Motor neuron (in vitro differentiated cells): ENCODE measurements at regions not wholly inside any gene's neighbourhood (a gene's known extent, or its start where the extent isn't known, plus 50 kb on each side); places are given as distances from the start of the nearest gene placed in this dataset.

Experiments
- ATAC-seq, 8 experiments: fragments of 200-7000 bp; cut with Tn5 transposase; replicated peaks in 6 of 8; 2 replicates each; pipeline ENCODE4 v1.8.0; 2021; ENCODE audit warnings: mild to moderate bottlenecking in 8 of 8, moderate library complexity in 8 of 8
- H3K27ac ChIP-seq, 2 donors: fragments of 250-450 bp; sonication (Bioruptor Pico); 2 replicates each; pipeline ENCODE4 v1.9.0; 2021; ENCODE audit warnings: antibody characterized with exemption in 2 of 2, mild to moderate bottlenecking in 2 of 2, moderate library complexity in 1 of 2
- H3K4me1 ChIP-seq, 2 donors: fragments of 250-450 bp; sonication (Bioruptor Pico); replicated peaks in 1 of 2; 2 replicates each; pipeline ENCODE4 v1.6.1; 2021; ENCODE audit warnings: antibody characterized with exemption in 2 of 2, mild to moderate bottlenecking in 2 of 2, moderate library complexity in 1 of 2
- H3K4me3 ChIP-seq, 5 donors: fragments of 250-450 bp; sonication (Bioruptor Pico); 2 replicates each; pipeline ENCODE4 v1.9.0; 2021; ENCODE audit warnings: antibody characterized with exemption in 5 of 5, mild to moderate bottlenecking in 5 of 5, moderate library complexity in 4 of 5
- WGBS, 10 experiments: fragments of 450-650 bp; shearing (Covaris generic); methylation state at CpG; one replicate each; pipeline ENCODE4 v1.0.0; 2022; 5-methylcytosine and 5-hydroxymethylcytosine counted together
- in situ Hi-C, 9 experiments: fragments of 400-800 bp; cut with MboI; loops; one replicate each; pipeline ENCODE4 v1.15.0; 2021; ENCODE audit warnings: low sequenced_read_pairs in 9 of 9, low pct_unique_long_range_greater_than_20kb in 2 of 9; ENCODE audit not compliant: unreplicated experiment in 9 of 9

GRCh38 chr16:9381399-9381798 lies 290.0 kb downstream of the HAPSTR1 start:
- Histone ChIP-seq H3K4me3 (no peak overlapping the region), H3K27ac (peak overlapping the region; percentile 24 to 56), H3K4me1 (peaks cover 21 to 25% of the 10 kb centered on the region in 2 donors)
- WGBS, 10 experiments = 0 to 93% (median 84%) methylated on average over 1 to 5 of the region's 6 CpGs; no CpG with 5 or more reads in 3 of the 10 experiments
- in situ Hi-C loops = no loop called here
- no peak for ATAC-seq

DNA sequence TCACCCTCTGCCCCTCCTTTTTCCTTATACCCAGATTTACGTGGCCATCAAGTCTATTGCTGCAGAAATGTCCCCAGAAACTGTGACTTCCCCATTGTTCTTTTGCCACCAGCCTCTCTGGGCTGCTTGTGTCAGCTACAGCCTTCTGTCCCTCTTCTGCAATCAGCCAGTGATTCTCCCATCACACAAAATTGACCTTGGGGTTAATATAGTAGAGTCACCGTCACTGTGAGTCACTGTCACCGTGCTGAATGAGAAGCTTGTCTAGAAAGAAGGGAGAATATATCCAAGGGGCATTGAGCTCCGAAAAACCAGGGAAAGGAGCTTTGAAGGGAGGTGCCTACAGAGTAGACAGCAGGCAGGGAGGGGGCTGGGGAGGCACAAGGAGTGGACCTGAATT lies 290.5 kb downstream of the HAPSTR1 start:
- 5 to 100% (median 48%) methylated on average over 1 to 3 of the region's 4 CpGs; no CpG with 5 or more reads in 2 of the 10 experiments for WGBS, 10 experiments
- in situ Hi-C loops = no loop called here
- peak in 5 of 8 experiments; percentile 68 to 93 (median 89) for ATAC-seq
- Histone ChIP-seq H3K4me1 (peaks cover 21 to 25% of the 10 kb centered on the region in 2 donors), H3K27ac (peak overlapping the region; percentile 24 to 56), H3K4me3 (no peak overlapping the region)

- in situ Hi-C loops = no loop called here
- 0 to 93% (median 53%) methylated on average over 2 to 3 of the region's 3 CpGs; no CpG with 5 or more reads in 4 of the 10 experiments for WGBS, 10 experiments
- ATAC-seq = peak in 1 of 8 experiments; percentile 28
- Histone ChIP-seq H3K4me1 (peaks cover 21 to 25% of the 10 kb centered on the region in 2 donors), H3K4me3 (no peak overlapping the region), H3K27ac (no peak overlapping the region)
These were observed 291.8 kb downstream of the HAPSTR1 start for GRCh38 chr16:9383281-9383680.

DNA sequence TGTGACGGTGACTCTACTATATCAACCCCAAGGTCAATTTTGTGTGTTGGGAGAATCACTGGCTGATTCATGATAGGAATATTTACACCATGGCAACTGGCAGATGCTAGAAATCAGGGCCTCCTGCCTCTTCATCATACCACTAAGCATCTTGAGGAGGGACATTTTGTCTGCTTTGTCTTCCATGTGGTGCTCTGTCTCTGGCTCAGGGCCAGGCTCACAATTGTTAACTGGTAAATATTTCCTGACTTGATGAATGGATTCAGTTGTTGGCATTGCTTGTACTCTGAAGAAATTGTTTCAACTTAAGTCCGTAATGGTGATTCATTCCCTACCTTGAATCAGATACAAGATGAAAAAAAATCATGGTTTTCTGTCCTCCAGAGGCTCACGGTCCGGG lies 292.7 kb downstream of the HAPSTR1 start:
- 0 to 100% (median 66%) methylated on average over 1 to 4 of the region's 4 CpGs; no CpG with 5 or more reads in 1 of the 10 experiments for WGBS, 10 experiments
- H3K4me3 ChIP-seq = no peak overlapping the region
- H3K27ac ChIP-seq = no peak overlapping the region
- in situ Hi-C loops = no loop called here
- ATAC-seq = peak in 3 of 8 experiments; percentile 24 to 76 (median 41)
- H3K4me1 ChIP-seq = peaks cover 18 to 21% of the 10 kb centered on the region in 2 donors

DNA sequence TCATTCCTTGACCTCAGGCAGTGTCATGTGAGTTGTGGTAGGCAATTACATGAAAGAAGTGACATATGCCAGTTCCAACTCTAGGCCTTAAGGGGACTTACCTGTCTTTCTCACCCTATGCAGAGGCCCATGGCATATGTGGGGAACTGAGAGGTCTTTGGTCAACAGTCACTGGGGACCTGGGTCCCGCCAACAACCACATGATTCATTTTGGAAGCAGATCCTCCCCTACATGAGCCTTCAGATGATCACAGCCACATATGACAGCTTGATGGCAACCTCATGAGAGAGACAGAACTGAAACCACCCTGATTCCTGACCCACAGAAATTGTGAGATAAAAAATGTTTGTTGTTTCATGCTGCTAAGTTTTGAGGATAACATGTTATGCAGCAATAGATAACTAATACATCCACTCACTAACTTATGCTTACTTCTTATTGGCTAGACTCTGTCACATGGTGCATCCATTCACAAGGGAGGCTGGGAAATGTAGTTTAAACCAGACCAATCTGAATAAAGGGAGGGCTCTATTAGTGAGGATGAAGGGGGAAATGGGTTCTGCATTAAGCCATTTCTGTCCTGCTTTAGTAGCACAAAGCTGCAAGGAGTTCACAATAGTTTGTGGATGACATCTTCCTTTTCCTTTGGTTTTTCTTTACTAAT lies 298.2 kb downstream of the HAPSTR1 start:
- Histone ChIP-seq H3K4me3 (no peak overlapping the region), H3K4me1 (no peaks in the 10 kb centered on the region), H3K27ac (no peak overlapping the region)
- WGBS, 10 experiments = 0 to 100% (median 100%) methylated on average over 1 of the region's 1 CpG; no CpG with 5 or more reads in 5 of the 10 experiments
- in situ Hi-C loops = no loop called here
- ATAC-seq = no peak

DNA sequence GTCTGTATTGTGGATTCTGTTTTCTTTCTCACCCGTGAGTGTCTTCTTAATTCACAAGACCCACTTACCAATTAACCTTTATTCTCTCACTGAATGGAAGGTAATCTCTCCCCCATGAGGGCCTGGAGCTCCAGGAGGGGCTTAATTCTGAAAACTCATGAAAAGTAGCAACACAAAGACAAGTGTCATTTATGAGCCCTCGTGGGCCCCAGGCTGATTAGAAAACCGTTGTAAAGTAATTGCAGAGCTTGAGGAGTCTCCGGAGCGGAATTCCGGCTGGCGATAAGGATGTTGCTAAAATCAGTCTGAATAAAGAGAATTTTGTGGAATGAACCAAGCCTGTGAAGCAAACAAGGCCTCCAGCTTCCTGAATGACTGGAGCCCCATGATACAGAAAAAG lies 301.5 kb downstream of the HAPSTR1 start:
- in situ Hi-C loops = no loop called here
- 8 to 76% (median 54%) methylated on average over 1 to 7 of the region's 7 CpGs for WGBS, 10 experiments
- peaks cover 0 to 12% of the 10 kb centered on the region in 2 donors for H3K4me1 ChIP-seq
- no peak overlapping the region for H3K27ac ChIP-seq
- H3K4me3 ChIP-seq = no peak overlapping the region
- ATAC-seq = no peak

- no peak overlapping the region for H3K27ac ChIP-seq
- 0 to 100% (median 50%) methylated on average over 1 to 3 of the region's 8 CpGs; no CpG with 5 or more reads in 6 of the 10 experiments for WGBS, 10 experiments
- no peak overlapping the region for H3K4me3 ChIP-seq
- ATAC-seq = peak in 1 of 8 experiments; percentile 62
- in situ Hi-C loops = no loop called here
- H3K4me1 ChIP-seq = peaks cover 0 to 12% of the 10 kb centered on the region in 2 donors
These were observed 302.1 kb downstream of the HAPSTR1 start for GRCh38 chr16:9393591-9393990.

DNA sequence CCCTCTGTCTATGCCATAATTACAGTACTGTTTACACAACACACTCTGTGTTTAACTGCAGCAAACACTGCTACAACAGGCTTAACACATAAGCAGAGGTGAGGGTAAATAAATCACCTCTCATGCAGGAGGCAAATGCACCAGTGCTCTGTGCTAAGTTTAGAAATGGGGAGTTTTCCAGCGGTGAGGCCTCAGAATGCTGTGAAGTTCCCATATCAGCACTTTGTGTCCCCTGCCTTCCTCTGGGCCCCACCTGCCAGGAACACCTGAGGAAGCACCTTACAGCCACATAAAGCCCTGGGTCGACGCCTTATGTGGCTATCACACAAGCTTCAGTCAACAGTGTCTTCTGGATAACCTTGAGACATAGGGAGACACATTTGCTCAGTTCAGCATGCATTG lies 304.5 kb downstream of the HAPSTR1 start:
- Histone ChIP-seq H3K4me3 (no peak overlapping the region), H3K27ac (no peak overlapping the region), H3K4me1 (peaks cover 8 to 27% of the 10 kb centered on the region in 2 donors)
- peak in 1 of 8 experiments; percentile 78 for ATAC-seq
- in situ Hi-C loops = no loop called here
- WGBS, 10 experiments = 0 to 94% (median 36%) methylated on average over 1 to 3 of the region's 3 CpGs; no CpG with 5 or more reads in 6 of the 10 experiments

DNA sequence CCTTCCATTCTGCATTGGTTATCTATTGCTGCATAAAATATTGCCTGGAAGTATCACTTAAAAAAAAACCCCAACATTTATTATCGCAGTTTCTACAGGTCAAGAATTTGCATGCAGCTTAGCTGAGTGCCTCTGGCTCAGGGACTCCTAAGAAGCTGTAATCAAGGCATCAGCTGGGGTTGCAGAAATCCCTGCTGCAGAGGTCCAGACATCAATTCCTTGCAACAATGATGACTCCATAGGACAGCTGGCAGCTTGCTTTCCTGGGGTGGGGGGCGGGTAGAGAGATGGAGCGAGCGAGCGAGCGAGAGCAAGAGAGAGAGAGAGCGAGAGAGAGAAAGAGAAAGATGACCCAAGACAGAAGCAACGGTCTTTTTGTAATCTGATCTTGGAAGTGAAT lies 308.1 kb downstream of the HAPSTR1 start:
- in situ Hi-C loops = no loop called here
- peaks cover 13 to 27% of the 10 kb centered on the region in 2 donors for H3K4me1 ChIP-seq
- 10 to 72% (median 40%) methylated on average over 1 to 4 of the region's 8 CpGs; no CpG with 5 or more reads in 3 of the 10 experiments for WGBS, 10 experiments
- H3K4me3 ChIP-seq = no peak overlapping the region
- peak overlapping the region in 1 of 2 donors; percentile 53 for H3K27ac ChIP-seq
- ATAC-seq = peak in 5 of 8 experiments; percentile 76 to 87 (median 85)

DNA sequence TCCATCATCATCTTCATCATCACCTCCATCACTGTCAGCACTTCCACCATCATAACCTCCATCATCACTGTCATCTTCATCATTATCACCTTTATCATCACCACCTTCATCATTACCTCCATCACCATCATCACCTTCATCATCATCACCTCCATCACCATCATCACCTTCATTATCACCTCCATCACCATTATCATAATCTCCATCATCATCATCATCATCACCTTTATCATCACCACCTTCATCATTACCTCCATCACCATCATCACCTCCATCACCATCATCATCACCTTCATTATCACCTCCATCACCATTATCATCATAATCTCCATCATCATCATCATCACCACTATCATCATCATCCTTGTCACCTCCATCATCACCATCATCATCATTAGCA lies 309.7 kb downstream of the HAPSTR1 start:
- in situ Hi-C loops = no loop called here
- Histone ChIP-seq H3K4me1 (peaks cover 17 to 23% of the 10 kb centered on the region in 2 donors), H3K4me3 (no peak overlapping the region), H3K27ac (no peak overlapping the region)
- no peak for ATAC-seq

DNA sequence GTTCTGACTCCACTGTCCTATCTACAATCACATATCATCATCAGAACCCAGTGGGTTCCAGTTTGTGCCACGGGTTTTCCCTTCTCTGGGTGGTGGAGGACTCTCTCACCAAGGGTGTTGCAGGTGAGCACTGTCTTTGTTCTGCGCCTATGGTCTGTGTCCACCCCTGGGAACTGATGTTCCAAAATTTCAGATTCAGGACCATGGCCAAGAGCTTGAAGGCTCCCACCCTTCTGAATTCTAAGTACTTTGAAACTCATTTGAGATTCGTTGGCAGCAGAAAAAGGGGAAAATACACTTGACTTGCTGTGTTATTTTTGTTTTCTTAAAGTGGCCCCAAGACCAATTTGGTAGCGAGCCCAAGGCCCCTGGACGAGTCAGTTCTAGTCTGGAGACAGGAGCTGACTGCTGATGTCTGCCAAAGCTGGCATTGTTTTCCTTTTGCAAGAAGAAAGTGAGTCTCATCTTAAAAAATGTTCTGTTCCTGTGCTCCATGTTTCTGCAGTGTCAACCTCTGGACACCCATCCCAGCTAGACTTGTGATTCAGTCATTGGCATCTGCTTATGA lies 310.9 kb downstream of the HAPSTR1 start:
- no peak for ATAC-seq
- Histone ChIP-seq H3K27ac (no peak overlapping the region), H3K4me3 (no peak overlapping the region), H3K4me1 (peaks cover 21 to 32% of the 10 kb centered on the region in 2 donors)
- in situ Hi-C loops = no loop called here
- 0 to 92% (median 79%) methylated on average over 1 to 4 of the region's 5 CpGs; no CpG with 5 or more reads in 3 of the 10 experiments for WGBS, 10 experiments

DNA sequence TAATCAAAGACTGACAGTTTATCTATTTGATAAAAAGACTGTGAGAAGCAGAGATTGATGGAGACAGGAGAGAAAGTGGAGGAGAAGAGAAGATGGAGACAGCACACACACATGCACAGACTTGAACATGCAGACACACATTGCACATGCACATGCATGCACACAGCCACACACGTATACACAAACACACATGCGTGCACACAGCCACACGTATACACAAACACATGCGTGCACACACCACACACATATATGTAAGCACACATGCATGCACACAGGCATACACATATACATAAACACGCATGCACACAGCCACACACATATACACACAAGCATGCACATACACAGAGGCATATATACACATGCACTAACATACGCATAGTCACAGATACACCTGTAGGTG lies 313.4 kb downstream of the HAPSTR1 start:
- ATAC-seq = no peak
- in situ Hi-C loops = no loop called here
- WGBS, 10 experiments = 0 to 100% (median 100%) methylated on average over 1 to 4 of the region's 6 CpGs; no CpG with 5 or more reads in 3 of the 10 experiments
- H3K4me3 ChIP-seq = no peak overlapping the region
- H3K27ac ChIP-seq = no peak overlapping the region
- H3K4me1 ChIP-seq = peaks cover 33 to 44% of the 10 kb centered on the region in 2 donors

DNA sequence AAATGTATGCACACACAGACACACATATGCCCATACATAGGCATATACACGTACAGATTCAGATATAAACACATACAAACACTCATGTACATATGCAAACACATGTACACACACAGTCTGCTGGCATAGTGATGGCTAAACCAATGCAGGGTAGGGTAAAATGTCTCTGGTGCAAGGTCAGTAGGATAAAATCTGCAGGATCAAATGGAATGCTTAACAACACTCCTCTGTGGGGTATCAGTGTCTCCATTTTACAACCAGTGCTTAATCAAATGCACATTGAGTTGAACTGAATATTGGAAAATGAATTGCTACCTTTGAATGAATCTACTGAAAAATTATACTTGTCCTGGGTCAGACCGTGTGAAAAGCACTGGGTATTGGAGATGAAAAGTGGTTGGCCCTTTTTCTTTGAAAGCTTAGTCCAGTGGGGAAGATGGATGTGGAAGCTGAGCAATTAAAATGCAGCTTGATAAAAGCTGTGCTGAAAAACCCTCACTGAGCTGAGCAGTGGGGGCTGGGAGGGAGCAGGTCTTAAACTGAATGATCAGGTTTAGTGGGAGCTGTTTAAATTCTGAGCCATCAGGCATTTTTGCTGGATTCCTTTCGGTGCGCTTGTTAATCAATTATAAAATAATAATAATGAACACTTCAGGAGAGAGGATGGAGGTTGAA lies 314.7 kb downstream of the HAPSTR1 start:
- Histone ChIP-seq H3K4me1 (peaks cover 29 to 37% of the 10 kb centered on the region in 2 donors), H3K4me3 (no peak overlapping the region), H3K27ac (peak overlapping the region in 1 of 2 donors; percentile 44)
- ATAC-seq = peak in 5 of 8 experiments; percentile 74 to 86 (median 83)
- WGBS, 10 experiments = 0 to 73% (median 20%) methylated on average over 1 to 4 of the region's 4 CpGs; no CpG with 5 or more reads in 1 of the 10 experiments
- in situ Hi-C loops = no loop called here
